ENCODE measurements at regions not wholly inside any gene's neighbourhood (a gene's known extent, or its start where the extent isn't known, plus 50 kb on each side); places are given as distances from the start of the nearest gene placed in this dataset.

GRCh38 chr16:5791011-5791657 lies 693.5 kb upstream of the EEF2KMT start:
- peaks cover 8% of the 10 kb centered on the region for H3K9me3 Mint-ChIP-seq
- DNase-seq (no peak), ATAC-seq (no peak)
- no peaks in the 10 kb centered on the region for H3K4me1 Mint-ChIP-seq (ENCODE audit: low read depth)
- H3K4me3 Mint-ChIP-seq: no peak overlapping the region
- H3K27me3 Mint-ChIP-seq (ENCODE audit: low read depth): no peaks in the 10 kb centered on the region
- H3K36me3 Mint-ChIP-seq (ENCODE audit: insufficient read depth): no peaks in the 10 kb centered on the region

- no peaks in the 10 kb centered on the region for H3K36me3 Mint-ChIP-seq (ENCODE audit: insufficient read depth)
Measured at GRCh38 chr16:5790512-5790911, 692.9 kb upstream of the EEF2KMT start.

GRCh38 chr16:5789033-5789432 lies 691.4 kb upstream of the EEF2KMT start:
- no peak for DNase-seq
- Mint-ChIP-seq H3K4me1 (ENCODE audit: low read depth) (no peaks in the 10 kb centered on the region), H3K9me3 (peaks cover 8% of the 10 kb centered on the region), H3K4me3 (no peak overlapping the region), H3K36me3 (ENCODE audit: insufficient read depth) (no peaks in the 10 kb centered on the region), H3K27me3 (ENCODE audit: low read depth) (no peaks in the 10 kb centered on the region)
- ATAC-seq: no peak

More at GRCh38 chr16:5790512-5790911, 692.9 kb upstream of the EEF2KMT start:
- no peaks in the 10 kb centered on the region for H3K27me3 Mint-ChIP-seq (ENCODE audit: low read depth)
- no peak for ATAC-seq
- no peak for DNase-seq
- H3K4me3 Mint-ChIP-seq: no peak overlapping the region
- no peaks in the 10 kb centered on the region for H3K4me1 Mint-ChIP-seq (ENCODE audit: low read depth)
- peaks cover 8% of the 10 kb centered on the region for H3K9me3 Mint-ChIP-seq

DNA sequence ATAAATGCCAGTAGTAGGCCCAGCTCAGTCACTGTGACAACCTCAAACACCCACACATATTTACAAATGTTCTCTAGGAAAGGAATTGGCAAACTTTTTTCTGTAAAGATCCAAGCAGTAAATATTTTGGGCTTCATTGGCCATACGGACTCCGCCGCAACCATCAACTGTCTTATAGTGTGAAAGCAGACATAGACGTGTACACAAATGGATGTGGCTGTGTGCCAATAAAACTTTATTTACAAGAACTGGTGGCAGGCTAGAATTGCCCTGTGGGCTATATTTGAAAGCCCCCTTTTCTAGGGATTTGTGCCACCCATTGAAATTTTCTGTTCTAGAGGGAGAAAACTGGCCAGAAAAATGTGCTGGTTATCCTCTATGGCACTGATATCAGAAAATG lies 683.8 kb upstream of the EEF2KMT start:
- no peaks in the 10 kb centered on the region for H3K27me3 Mint-ChIP-seq (ENCODE audit: low read depth)
- H3K36me3 Mint-ChIP-seq (ENCODE audit: insufficient read depth): no peaks in the 10 kb centered on the region
- H3K4me3 Mint-ChIP-seq: no peak overlapping the region
- H3K9me3 Mint-ChIP-seq: peaks cover 3% of the 10 kb centered on the region
- no peak for DNase-seq
- H3K4me1 Mint-ChIP-seq (ENCODE audit: low read depth): no peaks in the 10 kb centered on the region
- no peak for ATAC-seq

GRCh38 chr16:5776876-5777275 lies 679.3 kb upstream of the EEF2KMT start:
- no peaks in the 10 kb centered on the region for H3K36me3 Mint-ChIP-seq (ENCODE audit: insufficient read depth)
- no peak for ATAC-seq

GRCh38 chr16:5775916-5776315 lies 678.3 kb upstream of the EEF2KMT start:
- H3K9me3 Mint-ChIP-seq: no peaks in the 10 kb centered on the region
- no peaks in the 10 kb centered on the region for H3K36me3 Mint-ChIP-seq (ENCODE audit: insufficient read depth)
- H3K4me3 Mint-ChIP-seq: no peak overlapping the region
- H3K27me3 Mint-ChIP-seq (ENCODE audit: low read depth): no peaks in the 10 kb centered on the region
- no peak for DNase-seq
- ATAC-seq: no peak
- no peaks in the 10 kb centered on the region for H3K4me1 Mint-ChIP-seq (ENCODE audit: low read depth)

More at GRCh38 chr16:5776876-5777275, 679.3 kb upstream of the EEF2KMT start:
- no peak overlapping the region for H3K4me3 Mint-ChIP-seq
- H3K4me1 Mint-ChIP-seq (ENCODE audit: low read depth): no peaks in the 10 kb centered on the region
- H3K9me3 Mint-ChIP-seq: no peaks in the 10 kb centered on the region
- H3K27me3 Mint-ChIP-seq (ENCODE audit: low read depth): no peaks in the 10 kb centered on the region
- DNase-seq: no peak

DNA sequence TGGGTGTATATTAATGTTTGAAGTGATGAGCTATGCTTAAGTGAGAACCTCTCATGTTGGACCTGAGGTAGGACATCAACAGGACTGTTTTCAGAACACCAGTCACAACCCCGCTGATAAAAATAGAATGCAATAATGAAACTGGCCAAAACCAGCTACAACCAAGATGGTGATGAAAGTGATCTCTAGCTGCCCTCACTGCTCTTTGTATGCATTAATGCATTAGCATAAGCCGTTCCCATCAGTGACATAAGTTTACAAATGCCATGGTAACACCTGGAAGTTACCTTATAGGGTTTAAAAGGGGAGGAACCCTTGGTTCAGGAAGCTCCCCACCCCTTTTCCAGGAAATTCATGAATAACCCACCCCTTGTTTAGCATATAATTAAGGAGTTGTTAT lies 672.5 kb upstream of the EEF2KMT start:
- Mint-ChIP-seq H3K4me1 (ENCODE audit: low read depth) (no peaks in the 10 kb centered on the region), H3K36me3 (ENCODE audit: insufficient read depth) (no peaks in the 10 kb centered on the region), H3K4me3 (no peak overlapping the region), H3K27me3 (ENCODE audit: low read depth) (no peaks in the 10 kb centered on the region), H3K9me3 (no peaks in the 10 kb centered on the region)
- ATAC-seq: no peak
- DNase-seq: no peak

DNA sequence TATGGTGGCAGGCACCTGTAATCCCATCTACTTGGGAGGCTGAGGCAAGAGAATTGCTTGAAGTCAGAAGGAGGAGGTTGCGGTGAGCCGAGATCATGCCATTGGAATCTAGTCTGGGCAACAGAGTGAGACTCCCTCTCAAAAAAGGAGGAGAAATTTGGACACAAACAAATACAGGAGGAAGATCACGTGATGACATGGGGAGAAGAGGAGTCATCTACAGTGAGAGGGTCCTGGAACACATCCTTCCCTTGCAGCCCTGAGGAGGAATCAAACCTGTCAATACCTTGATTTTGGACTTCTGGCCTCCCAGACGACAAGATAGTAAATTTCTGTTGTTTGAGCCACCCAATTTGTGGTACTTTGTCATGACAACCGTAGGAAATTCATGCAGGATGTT lies 671.9 kb upstream of the EEF2KMT start:
- no peaks in the 10 kb centered on the region for H3K27me3 Mint-ChIP-seq (ENCODE audit: low read depth)
- DNase-seq (no peak), ATAC-seq (no peak)
- no peaks in the 10 kb centered on the region for H3K9me3 Mint-ChIP-seq
- no peaks in the 10 kb centered on the region for H3K36me3 Mint-ChIP-seq (ENCODE audit: insufficient read depth)
- H3K4me3 Mint-ChIP-seq: no peak overlapping the region
- no peaks in the 10 kb centered on the region for H3K4me1 Mint-ChIP-seq (ENCODE audit: low read depth)

DNA sequence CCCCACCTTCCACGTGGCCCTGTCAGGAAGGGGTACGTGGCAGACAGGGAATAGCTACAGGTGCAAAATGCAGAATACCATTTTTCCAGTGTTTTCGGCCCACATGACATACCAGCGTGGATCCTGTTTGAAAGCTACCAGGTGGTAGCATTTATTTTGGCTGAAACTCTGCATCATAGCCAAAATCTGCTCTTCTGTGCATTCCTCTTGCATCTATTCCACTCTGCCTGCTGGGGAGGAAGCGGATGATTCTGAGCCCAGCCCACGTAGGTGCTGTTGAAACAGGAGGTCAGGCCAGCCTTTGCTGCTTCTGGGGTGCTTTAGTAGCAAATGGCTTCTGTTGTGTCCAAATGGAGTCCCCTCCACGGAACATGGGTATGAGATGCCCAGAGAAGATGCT lies 670.9 kb upstream of the EEF2KMT start:
- Mint-ChIP-seq H3K4me1 (ENCODE audit: low read depth) (no peaks in the 10 kb centered on the region), H3K4me3 (no peak overlapping the region)
- DNase-seq: no peak

DNA sequence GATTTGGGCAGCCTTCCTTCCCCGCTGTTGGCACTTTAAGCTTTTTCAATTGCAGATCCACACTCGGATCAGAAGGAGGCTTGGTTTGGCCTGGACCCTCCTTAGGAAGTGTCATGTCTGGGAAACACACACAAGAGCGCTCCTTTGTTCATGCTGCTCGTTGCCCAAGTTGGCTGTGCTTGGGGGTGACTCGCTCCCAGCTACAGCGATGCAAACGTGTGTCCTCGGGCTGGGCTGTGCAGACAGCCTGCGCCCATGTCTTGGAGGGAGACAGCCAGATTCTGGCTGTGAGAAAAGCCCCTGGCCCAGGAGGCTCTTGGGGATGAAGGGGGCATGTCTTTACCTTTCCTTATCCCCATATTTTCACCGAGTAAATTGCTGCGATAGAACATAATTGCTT lies 665.6 kb upstream of the EEF2KMT start:
- Mint-ChIP-seq H3K4me3 (no peak overlapping the region), H3K36me3 (ENCODE audit: insufficient read depth) (no peaks in the 10 kb centered on the region), H3K4me1 (ENCODE audit: low read depth) (no peaks in the 10 kb centered on the region), H3K27me3 (ENCODE audit: low read depth) (no peaks in the 10 kb centered on the region), H3K9me3 (peaks cover 4% of the 10 kb centered on the region)
- DNase-seq (no peak), ATAC-seq (no peak)

More for the DNA sequence above, 670.9 kb upstream of the EEF2KMT start:
- H3K9me3 Mint-ChIP-seq: no peaks in the 10 kb centered on the region
- ATAC-seq: no peak
- no peaks in the 10 kb centered on the region for H3K36me3 Mint-ChIP-seq (ENCODE audit: insufficient read depth)
- no peaks in the 10 kb centered on the region for H3K27me3 Mint-ChIP-seq (ENCODE audit: low read depth)

DNA sequence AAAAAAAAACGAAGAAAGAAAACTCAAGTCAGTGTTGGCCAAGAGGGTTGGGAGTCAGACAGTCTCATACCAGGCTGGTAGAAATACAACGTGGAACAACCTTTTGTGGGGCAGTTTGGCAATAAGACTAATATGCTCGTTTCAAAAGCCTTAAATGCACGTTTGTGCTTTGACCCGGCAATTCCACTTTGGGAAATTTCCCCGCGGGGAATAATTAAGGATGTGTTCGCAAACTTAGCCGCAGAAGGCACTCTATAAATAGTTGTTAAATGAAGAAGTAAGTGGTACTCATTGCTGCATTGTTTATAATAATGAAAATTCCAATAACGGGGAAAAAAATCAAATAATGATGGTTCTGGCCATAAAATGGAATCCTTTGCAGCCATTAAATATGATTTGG lies 664.8 kb upstream of the EEF2KMT start:
- Mint-ChIP-seq H3K27me3 (ENCODE audit: low read depth) (no peaks in the 10 kb centered on the region), H3K4me1 (ENCODE audit: low read depth) (no peaks in the 10 kb centered on the region), H3K9me3 (peaks cover 4% of the 10 kb centered on the region), H3K36me3 (ENCODE audit: insufficient read depth) (no peaks in the 10 kb centered on the region), H3K4me3 (no peak overlapping the region)
- no peak for DNase-seq
- no peak for ATAC-seq

DNA sequence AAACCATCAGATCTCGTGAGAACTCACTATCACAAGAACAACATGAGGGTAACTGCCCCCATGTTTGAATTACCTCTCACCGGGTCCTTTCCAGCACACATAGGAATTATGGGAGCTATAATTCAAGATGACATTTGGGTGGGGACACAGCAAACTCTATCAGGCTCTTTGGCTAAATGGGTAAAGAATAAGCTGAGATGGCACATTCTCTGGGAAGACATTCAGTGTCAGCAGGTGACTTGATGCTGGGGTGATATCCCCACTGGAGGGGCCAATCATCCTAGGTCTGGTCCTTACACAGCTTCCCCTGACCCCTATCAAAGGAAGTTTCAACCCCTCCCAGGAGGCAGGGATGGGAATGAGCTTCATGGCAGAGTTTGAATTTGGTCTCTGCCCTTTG lies 664.0 kb upstream of the EEF2KMT start:
- Mint-ChIP-seq H3K27me3 (ENCODE audit: low read depth) (no peaks in the 10 kb centered on the region), H3K4me3 (no peak overlapping the region), H3K36me3 (ENCODE audit: insufficient read depth) (no peaks in the 10 kb centered on the region), H3K9me3 (peaks cover 4% of the 10 kb centered on the region), H3K4me1 (ENCODE audit: low read depth) (no peaks in the 10 kb centered on the region)
- no peak for DNase-seq
- ATAC-seq: no peak

GRCh38 chr16:5758281-5758680 lies 660.7 kb upstream of the EEF2KMT start:
- Mint-ChIP-seq H3K4me3 (no peak overlapping the region), H3K36me3 (ENCODE audit: insufficient read depth) (no peaks in the 10 kb centered on the region), H3K27me3 (ENCODE audit: low read depth) (no peaks in the 10 kb centered on the region), H3K9me3 (peaks cover 4% of the 10 kb centered on the region), H3K4me1 (ENCODE audit: low read depth) (no peaks in the 10 kb centered on the region)
- ATAC-seq (no peak), DNase-seq (no peak)

GRCh38 chr16:5756969-5757368 lies 659.4 kb upstream of the EEF2KMT start:
- no peaks in the 10 kb centered on the region for H3K4me1 Mint-ChIP-seq (ENCODE audit: low read depth)
- H3K4me3 Mint-ChIP-seq: no peak overlapping the region

DNA sequence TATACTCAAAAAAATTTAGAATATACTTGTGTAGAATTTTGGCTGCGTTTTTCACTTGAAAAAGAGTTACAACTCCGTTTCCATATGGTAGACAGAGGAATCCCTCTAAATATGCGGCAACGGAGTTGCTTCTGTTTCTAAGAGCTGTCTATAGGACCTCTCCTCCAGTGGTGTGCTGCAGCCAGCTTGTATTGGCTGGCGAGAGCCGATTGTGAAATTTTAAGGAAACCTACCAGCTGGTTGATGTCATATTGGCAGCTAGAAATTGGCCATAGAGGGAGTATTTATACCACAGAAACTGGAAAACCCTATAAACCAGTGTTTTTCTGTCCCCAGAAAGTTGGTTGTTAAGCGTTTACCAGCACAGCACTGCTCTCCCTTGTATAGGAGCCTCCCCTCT lies 655.8 kb upstream of the EEF2KMT start:
- Mint-ChIP-seq H3K27me3 (ENCODE audit: low read depth) (no peaks in the 10 kb centered on the region), H3K4me1 (ENCODE audit: low read depth) (no peaks in the 10 kb centered on the region), H3K36me3 (ENCODE audit: insufficient read depth) (no peaks in the 10 kb centered on the region), H3K9me3 (peaks cover under 1% of the 10 kb centered on the region), H3K4me3 (no peak overlapping the region)
- no peak for ATAC-seq
- DNase-seq: no peak

More at GRCh38 chr16:5756969-5757368, 659.4 kb upstream of the EEF2KMT start:
- H3K27me3 Mint-ChIP-seq (ENCODE audit: low read depth): no peaks in the 10 kb centered on the region
- DNase-seq (no peak), ATAC-seq (no peak)
- H3K36me3 Mint-ChIP-seq (ENCODE audit: insufficient read depth): no peaks in the 10 kb centered on the region
- peaks cover 4% of the 10 kb centered on the region for H3K9me3 Mint-ChIP-seq

- H3K36me3 Mint-ChIP-seq (ENCODE audit: insufficient read depth): no peaks in the 10 kb centered on the region
- ATAC-seq (no peak), DNase-seq (no peak)
- no peaks in the 10 kb centered on the region for H3K27me3 Mint-ChIP-seq (ENCODE audit: low read depth)
- H3K4me3 Mint-ChIP-seq: no peak overlapping the region
- no peaks in the 10 kb centered on the region for H3K4me1 Mint-ChIP-seq (ENCODE audit: low read depth)
- peaks cover 4% of the 10 kb centered on the region for H3K9me3 Mint-ChIP-seq
Measured at GRCh38 chr16:5751216-5751615, 653.6 kb upstream of the EEF2KMT start.
